ENCODE measurements at regions not wholly inside any gene's neighbourhood (a gene's known extent, or its start where the extent isn't known, plus 50 kb on each side); places are given as distances from the start of the nearest gene placed in this dataset.

GRCh38 chr7:22601003-22601402 is 101.0 kb upstream of the STEAP1B start:
- TF ChIP-seq CTCF (IDR thresholded peaks at IDR 0.05; ENCODE audit: low read length) (no peak), EZH2 (optimal IDR thresholded peaks at IDR 0.05; ENCODE audit: low read depth, low read length) (no peak), EZH2phosphoT487 (IDR thresholded peaks at IDR 0.05; ENCODE audit: low read length) (no peak)

Measured in MM.1S (cell line).